GM19467 (cell line): ENCODE measurements at regions not wholly inside any gene's neighbourhood (a gene's known extent, or its start where the extent isn't known, plus 50 kb on each side); places are given as distances from the start of the nearest gene placed in this dataset.

Source experiments
- ATAC-seq: cut with Tn5 transposase; IDR thresholded peaks from one replicate; pipeline ENCODE4 v1.9.1; 2021; ENCODE audit warnings: mild to moderate bottlenecking, moderate library complexity; ENCODE audit not compliant: unreplicated experiment

DNA sequence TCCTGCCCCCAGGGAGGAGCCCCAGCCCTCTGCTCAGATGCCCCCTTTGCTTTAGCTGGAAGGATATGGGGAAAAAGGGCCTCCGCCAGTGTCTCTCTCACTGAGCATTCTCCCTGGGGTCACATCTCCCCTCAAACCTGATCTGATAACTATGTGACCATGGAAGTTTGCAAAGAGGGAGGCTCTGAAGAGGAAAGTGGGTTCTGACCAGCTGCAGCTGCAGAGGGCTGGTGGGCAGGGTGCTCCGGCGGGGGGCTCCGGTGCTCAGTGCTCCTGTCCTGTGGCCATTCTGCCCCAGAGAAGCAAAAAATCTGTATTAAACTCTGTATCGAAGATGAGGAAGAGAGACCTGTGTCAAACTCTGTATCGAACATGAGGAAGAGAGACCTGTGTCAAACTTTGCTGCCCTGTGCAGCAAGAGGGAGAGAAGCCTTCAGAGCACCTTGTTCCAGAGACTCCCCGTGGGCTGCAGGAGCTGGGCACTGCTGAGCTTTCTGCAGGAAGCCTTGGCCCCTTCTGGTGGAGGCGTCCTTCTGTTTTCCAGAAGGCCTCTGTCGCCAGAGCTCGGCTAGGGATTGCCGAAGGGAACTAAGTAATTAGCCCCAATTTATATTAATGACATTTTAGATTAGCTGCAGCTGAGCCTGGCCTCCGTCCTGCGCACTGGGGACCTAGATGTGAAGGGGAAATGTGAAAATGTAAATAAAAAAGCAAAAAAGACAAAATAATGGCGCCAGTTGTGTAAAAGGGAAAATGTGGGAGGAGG is 186.2 kb upstream of the C1orf174 start:
- ATAC-seq = no peak

DNA sequence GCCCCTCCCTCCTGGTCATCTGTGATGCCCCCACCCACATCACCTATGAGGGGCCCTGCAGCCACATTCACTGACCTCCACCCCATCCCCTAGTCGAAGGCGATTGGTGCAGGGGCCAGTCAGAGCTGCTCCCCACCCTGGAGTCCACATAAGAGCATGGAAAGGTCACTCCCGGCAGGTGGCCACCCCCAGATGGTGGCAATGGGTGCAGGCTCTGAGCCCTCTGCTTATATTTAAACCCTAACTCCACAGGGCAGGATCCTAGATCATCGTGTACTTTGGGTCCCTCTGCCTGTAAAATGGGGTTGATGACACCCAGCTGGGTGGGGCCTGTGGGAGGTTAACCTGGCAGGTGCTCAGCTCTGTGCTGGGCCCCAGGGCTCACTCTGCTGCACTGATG is 186.8 kb upstream of the C1orf174 start:
- ATAC-seq = no peak

DNA sequence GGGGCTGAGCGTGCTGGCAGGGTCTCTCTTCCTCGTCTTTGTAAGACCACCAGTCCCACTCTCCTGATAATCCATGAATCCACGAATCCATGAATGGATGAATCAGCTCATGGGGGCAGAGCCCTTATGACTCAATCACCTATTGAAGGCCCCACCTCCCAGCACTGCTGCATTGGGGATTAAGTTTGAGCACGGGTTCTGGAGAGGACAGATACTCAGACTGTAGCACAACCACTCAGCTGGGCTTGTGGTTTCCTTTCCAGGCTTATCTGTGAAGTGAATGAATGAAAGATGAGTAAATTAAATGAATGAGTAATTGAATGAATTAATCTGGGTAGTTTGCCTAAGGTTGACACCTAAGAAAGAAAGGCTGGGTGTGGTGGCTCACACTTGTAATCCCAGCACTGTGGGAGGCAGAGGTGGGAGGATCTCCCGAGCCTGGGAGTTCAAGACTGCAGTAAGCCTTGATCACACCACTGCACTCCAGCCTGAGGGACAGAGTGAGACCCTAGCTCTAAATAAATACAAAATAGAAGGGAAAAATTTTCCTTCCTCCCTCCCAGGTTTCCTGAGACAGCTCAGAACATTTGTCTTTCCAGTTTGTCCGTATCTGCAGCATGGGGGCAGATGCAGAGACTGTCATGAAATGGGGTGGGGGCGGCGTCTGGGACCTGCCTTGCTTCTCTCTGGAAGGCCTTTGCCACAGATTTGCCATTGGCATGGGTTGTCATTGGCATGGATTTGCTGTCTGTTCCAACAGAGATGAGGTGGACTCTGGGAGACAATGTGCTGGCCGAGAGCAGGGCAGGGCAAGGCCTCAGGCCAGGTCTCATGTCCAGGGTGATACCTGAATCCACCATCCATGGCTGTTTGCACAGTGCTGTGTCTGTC is 187.7 kb upstream of the C1orf174 start:
- ATAC-seq = no peak

DNA sequence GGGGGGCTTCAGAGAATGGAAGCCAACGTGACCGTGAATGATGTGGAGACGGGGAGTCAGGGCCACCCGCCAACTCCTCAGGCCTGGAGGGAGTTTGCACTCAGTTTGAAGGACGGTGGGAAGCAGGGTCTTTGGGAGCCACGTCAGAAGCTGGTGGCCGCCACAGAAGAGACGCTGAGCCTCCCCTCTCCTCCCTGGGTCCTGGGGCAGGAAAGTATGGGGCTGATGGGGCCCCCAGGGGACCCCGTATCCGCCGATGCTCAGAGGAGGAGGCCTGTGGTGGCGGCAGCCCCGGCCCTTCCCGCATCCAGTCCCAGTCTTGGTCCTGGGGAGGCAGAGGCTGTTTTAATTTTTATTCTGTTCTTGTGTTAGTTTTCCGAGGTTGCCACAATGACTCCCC is 188.6 kb upstream of the C1orf174 start:
- no peak for ATAC-seq

DNA sequence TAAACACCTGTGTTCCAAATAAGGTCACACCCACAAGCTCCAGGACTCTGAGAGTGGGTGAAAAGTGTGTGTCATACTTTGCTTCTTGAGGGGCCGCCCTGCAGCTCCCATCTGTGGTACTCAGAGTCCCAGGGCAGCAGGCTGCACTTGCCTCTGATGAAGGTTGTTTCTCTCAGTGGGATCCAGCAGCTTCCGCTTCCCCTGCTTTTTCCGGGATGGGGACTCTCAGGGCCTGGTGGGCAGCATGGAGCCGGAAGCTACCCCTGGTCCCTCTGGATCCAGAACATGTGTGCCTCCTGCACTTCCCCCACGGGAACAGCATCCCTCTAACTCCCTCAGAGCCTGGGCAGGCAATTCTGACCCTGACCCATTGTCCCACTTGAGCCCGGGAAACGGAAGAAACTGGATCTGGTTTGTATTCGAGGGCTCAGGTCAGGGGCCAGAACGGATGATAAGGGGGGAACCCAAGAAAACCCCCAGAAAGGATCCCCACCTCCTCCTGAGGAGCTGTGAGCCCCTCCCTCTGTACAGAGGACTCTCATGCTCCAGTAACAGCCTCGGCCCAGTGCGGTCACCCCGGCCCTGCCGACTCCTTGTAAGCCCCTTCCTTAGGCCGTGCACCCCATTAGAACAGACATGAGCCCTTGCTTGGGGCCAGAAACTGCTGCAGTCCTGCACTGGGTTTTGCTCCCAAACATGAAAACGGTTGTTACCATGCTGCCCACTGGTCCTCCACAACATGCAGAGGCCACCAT is 189.5 kb upstream of the C1orf174 start:
- no peak for ATAC-seq

DNA sequence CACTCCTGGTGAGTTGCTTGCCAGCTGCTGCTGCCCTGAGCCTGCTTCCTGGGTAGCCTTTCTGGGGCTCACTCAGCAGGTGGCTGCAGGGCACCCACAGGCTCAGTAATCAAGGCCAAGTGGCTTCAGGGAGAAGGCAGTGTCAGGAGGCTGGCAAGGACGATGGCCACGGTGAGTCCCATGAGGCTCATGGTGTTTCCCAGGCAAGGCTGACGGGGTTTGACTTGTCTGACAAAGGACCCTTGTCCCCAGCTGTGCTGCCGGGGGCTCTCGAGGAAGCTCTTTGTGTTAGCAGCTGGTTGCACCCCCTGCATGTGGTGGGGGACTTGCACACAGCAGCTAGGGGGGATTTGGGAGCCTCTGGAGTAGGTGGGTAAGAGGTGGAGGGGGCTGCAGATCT is 190.5 kb upstream of the C1orf174 start:
- no peak for ATAC-seq

DNA sequence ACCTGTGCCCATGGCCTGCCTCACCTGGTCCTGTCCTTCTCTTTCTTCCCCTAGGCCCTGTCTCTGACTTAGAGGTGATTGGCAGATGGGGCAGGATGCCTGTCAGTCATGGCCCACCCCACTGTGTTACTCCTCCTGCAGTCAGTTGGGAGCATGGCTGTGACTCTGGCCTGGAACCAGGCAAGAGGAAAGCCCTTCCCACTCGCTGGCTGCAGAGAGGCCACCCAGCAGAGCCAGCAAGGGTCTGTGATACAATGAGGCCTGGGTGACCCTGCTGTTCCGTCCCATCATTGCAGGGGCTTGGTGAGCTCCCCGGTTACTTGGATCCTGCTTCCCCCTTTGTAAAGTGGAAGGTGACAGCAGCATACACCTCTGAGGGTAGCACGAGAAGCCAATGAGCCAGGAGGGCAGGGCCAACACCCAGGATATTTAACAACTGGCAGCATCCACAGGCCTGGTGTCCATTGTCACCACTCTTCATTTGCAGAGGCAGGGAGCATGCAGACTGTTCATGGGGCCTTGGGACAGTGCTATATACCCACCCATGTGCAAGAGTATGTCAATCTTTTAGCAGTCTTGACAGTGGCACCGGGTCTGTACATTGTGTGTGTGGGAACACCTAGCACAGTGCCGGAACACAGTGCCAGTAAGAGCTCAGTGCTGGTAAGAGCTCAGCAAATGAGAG is 191.0 kb upstream of the C1orf174 start:
- ATAC-seq = no peak

DNA sequence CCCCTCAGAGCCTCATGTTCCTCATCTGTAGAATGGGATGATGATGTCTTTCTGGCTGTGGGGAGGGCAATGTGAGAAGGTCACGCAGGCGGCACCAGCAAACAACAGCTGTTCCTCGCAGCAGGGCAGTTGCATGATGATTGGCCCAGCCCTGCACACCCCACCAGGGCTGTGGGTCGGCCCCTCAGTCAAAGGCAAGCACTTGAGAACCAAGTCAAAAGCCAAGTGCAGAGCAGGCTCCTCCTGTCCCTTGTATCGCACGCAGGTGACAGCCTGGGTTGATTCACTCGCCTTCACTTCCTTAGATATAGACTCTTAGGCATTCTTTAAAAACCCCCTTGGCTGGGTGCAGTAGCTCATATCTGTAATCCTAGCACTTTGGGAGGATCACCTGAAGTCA is 191.9 kb upstream of the C1orf174 start:
- no peak for ATAC-seq

DNA sequence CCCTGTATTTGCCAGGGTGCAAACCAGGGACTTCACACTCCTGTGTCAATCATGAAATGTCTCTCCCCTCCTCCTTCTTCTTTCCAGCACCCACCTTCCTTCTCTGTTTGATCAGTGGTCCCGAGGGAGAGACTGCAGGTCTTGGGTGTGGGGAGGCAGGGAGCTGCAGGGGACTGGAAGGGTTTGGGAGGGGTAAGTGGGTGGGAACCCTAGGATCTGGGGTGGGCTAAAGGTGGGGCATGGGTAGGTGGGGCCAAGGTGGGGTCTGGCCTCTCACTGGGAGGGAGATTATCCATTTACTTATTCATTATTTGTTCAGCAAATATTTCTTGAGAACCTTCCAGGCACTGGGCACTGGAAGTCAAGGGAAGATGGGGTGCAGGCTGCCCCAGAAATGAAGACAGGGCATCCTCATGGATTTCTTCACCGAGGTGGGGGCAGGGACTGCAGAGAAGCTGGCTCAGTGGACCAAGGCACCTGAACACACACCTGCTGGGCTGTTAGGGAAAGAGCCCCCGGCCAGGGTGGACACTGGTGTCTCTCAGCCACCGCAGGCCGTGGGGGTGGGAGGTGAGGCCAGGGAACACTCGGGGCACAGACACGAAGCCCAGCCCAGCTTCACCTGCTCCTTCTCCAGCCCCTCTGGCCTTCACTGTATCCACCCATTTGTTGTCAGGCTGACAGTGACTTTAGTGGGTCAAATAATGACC is 193.9 kb upstream of the C1orf174 start:
- no peak for ATAC-seq

DNA sequence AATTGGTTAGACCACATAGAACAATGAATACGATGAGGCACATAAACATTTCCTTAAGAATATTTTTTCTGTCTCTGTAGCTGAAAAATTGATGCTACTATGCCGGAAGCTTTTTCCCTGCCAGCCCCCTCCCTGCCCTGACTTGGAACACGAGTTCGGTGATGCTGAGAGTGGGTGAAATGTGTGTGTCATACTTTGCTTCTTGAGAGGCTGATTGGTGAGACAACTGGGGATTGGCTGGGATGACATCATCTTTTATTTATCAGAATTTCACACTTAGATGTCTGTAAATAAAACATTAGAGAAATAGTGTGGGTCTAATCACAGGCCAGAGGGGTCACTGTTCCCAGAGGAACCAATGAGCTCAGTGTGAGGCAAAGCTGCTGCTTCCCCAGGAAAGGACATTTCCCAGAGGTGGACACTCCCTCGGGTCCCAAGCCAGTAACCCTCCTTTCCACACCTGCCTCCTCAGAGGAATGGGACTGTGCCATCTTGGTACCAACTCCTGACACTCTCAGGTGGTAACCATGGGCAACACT is 195.4 kb upstream of the C1orf174 start:
- ATAC-seq = no peak

DNA sequence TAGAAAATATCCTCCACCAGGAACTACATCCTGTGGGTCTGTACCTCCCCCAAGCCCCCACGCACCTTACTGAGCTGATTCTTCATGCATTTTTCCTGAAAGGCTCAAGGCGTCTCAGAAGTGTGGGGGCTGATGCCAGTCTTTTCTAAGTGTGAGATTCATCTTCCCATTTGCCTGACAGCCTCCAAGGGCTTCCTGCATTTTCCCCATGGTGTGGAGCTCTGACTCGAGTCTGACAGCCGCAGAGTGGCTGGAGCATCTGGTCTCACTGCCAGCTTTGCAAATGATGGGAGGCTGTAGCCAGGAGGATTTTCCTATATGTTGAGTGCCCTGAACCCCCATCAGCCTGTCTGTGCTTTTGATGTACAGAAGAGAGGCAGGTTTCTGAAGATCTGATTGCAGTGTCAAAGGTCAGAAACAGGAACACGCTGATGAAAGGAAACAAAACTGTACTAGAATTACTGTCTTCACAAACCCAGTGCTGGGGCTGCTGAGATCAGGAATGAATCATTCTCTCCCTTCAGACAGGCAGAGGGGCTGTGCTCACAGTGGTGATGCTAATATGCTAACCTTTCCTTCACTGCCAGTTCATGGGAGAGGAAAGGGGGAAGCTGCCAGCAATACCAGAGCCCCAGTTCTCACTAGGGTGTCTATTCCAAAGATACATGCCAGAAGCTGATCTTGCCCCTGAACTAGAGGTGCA is 201.5 kb upstream of the C1orf174 start:
- no peak for ATAC-seq

DNA sequence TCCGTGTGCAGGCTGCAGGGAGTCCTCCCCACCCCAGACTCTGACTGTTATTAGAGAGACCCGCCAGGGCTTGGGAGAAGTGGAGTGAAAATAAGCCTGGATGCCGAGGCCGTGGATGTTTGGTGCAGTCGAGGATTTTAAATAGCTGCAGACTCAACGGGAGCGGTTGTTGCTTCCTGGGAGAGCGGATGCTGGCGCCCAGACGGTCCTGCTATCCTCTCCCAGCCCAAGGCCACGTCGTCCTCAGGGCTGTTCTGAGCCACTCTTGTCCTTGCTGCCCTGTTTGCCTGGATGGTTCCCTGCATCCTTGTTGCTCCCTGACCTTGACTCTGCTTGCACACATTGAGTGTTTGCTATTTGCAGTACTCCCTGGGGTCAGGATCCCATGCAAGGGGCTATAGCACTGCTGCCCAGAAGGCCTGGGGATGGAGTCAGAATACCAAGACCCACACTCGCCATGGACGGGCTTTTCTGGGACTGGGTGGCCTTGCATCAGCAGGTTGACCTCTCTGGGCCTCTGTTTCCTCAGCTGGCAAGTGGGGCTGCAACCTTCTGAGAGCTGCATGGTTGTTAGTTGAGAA is 205.3 kb upstream of the C1orf174 start:
- ATAC-seq = no peak

DNA sequence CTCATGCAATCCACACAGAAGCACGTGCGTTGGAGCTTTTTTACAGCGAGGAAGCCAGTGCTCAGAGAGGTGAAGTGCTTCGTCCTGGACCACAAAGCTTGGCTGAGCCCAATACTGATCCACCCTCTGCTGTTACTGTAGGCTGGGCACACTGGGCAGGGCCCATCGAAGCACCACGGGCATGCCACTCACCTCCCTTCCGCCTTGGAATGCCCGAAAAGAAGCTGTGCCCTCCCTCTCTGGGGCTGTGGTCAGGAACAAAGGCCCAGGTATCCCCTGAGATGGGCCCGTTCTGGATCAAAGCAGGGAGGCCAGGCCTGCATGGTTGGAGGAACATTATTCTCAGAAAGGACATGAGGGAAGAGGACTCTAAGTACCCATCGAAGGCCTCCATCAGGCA is 206.7 kb upstream of the C1orf174 start:
- ATAC-seq = no peak

DNA sequence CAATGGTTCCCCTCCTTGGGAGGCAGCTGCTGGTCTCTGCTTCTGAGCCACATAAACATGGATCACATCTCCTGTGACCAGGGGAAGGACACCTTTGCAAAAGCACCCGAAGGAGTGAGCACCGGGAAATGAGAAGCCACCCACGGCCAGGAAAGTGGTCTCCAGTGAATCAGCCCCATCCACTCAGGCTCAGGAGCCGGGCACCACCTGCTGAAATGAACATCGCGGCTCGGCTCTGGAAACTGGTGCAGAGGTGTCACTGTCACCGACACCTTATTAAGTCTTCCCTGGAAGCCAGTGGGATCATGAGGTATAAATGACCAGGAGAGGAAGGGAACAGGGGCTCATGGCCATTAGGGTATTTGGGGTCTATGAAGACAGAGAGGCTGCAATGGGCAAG is 207.2 kb upstream of the C1orf174 start:
- ATAC-seq = no peak

DNA sequence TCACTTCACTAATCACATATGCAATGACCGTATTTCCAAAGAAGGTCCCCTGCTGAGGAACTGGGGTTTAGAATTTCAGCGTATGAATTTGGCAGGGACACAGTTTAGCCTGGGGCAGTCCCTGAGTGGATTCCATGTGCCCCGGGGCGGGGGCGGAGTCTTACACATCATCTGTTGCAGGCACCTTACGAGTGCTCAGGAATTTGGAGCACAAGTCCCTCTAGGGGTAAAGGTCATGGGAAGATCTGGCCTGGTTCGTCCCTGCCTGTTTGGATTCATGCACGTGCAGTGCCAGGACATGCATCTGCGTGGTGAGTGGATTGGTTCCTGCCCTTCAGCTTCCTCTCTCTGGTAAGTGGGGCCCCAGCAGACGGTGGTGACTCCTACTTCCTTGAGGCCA is 208.3 kb upstream of the C1orf174 start:
- ATAC-seq = no peak

DNA sequence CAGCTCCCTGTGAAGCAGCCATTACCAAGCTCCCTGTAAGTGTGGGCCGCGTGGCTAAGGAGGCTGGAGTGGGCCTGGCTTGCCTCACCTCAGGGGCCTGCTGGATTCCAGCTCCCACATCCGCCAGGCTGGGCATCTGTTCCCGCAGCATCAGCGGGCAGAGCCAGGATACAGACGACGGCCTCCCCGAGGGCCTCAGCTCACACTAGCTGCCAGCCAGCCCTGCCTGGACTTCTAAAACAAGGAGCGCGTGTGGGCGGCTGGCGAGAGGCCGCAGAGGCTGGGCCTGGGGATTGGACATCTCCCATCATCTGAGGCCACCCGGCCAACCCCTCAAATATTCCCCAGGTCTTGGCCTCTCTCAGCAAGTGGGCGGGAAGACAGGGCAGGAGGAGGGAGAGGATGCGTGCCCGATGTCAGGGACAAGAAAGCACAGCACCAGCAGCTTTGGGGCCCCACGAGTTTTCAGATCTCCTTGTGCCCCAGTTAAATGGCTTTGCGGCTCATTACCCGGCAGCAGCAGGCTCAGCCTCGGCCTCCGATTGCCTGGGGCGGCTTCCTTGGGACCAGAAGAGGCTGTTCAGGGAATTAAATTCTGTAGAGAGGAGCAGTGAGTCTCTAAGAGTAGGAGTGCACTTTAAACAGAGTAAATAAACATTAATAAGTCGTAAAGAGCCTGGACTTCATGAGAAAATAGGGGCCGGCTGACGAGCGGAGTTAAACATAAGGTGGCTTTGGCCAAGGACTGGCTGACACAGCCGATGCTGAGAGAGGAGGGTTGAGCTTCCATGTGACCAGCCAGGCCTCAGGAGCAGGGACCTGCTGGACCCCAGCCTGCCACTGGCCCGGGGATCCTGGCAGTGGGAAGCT is 208.9 kb upstream of the C1orf174 start:
- ATAC-seq = no peak

DNA sequence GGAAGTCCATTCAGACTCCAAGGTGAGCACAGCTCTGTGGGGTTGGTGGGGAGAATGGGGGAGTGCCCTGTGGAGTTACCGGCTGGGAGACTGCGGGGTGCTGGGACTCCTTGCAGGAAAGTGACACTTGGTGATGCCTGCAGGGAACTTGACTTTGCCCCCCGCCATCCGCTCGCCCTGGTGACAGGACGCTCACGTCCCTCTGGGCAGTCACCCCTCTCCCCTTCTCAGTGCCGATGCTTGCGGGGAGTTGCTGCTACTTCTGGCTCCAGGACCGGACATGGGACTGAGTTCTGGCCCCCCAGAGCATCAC is 209.5 kb upstream of the C1orf174 start:
- no peak for ATAC-seq

DNA sequence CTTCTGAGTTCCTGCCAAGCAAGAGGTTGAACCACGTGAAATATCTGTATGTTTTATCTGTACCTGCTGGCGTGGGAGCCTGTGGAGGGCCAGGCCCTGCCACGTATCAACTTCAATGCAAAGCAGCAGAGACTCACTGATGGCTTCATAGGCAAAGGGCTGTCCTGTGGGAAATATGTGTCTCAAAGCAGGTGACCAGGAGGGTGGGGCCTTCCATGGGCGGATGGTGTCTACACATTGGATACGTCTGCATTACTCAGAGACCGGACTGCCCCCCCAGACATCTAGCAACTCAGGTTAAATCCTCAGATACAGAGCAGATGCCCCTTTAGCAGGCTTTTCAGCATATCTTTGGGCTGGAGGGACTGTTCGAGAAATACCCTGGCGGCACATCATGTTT is 210.8 kb upstream of the C1orf174 start:
- no peak for ATAC-seq
